ENCODE measurements at regions not wholly inside any gene's neighbourhood (a gene's known extent, or its start where the extent isn't known, plus 50 kb on each side); places are given as distances from the start of the nearest gene placed in this dataset.

GRCh38 chr2:189298481-189298880 is 118.9 kb upstream of the COL5A2 start:
- ATAC-seq (no peak), FAIRE-seq (no peak), DNase-seq (no peak)
- intact Hi-C loops (cut with DNase I): no loop called here
- WGBS, 2 donors: 87 to 93% methylated on average over 1 of the region's 1 CpG
- Histone ChIP-seq H3K27me3 (no peaks in the 10 kb centered on the region), H3K9me3 (no peaks in the 10 kb centered on the region), H3K4me3 (no peak overlapping the region), H3K4me1 (no peaks in the 10 kb centered on the region), H3K36me3 (no peaks in the 10 kb centered on the region), H3K27ac (no peak overlapping the region)
- TF ChIP-seq CTCF (IDR thresholded peaks at IDR 0.05): no peak

- H3K4me3 ChIP-seq: no peak overlapping the region
- no peaks in the 10 kb centered on the region for H3K9me3 ChIP-seq
- 59 to 91% methylated on average over 1 of the region's 1 CpG for WGBS, 2 donors
- no peak overlapping the region for H3K27ac ChIP-seq
- no peaks in the 10 kb centered on the region for H3K27me3 ChIP-seq
- ATAC-seq (no peak), FAIRE-seq (no peak), DNase-seq (no peak)
- H3K4me1 ChIP-seq: no peaks in the 10 kb centered on the region
- H3K36me3 ChIP-seq: no peaks in the 10 kb centered on the region
- no peak for TF ChIP-seq CTCF (IDR thresholded peaks at IDR 0.05)
- intact Hi-C loops (cut with DNase I): no loop called here
Measured at GRCh38 chr2:189299974-189300373, 120.4 kb upstream of the COL5A2 start.

GRCh38 chr2:189300916-189301315 is 121.4 kb upstream of the COL5A2 start:
- FAIRE-seq: no peak
- DNase-seq: no peak
- ATAC-seq: no peak
- intact Hi-C loops (cut with DNase I): no loop called here
- Histone ChIP-seq H3K27ac (no peak overlapping the region), H3K9me3 (no peaks in the 10 kb centered on the region), H3K27me3 (no peaks in the 10 kb centered on the region), H3K36me3 (no peaks in the 10 kb centered on the region), H3K4me1 (no peaks in the 10 kb centered on the region), H3K4me3 (no peak overlapping the region)
- TF ChIP-seq CTCF (IDR thresholded peaks at IDR 0.05): no peak

GRCh38 chr2:189302274-189302948 is 122.8 kb upstream of the COL5A2 start:
- intact Hi-C loops (cut with DNase I): no loop called here
- peaks cover 0 to 7% (median 3%) of the 10 kb centered on the region in 3 donors for H3K4me1 ChIP-seq
- 71 to 74% methylated on average over 5 of the region's 5 CpGs for WGBS, 2 donors
- H3K27ac ChIP-seq: no peak overlapping the region
- no peaks in the 10 kb centered on the region for H3K27me3 ChIP-seq
- DNase-seq (no peak), ATAC-seq (no peak), FAIRE-seq (no peak)
- H3K9me3 ChIP-seq: no peaks in the 10 kb centered on the region
- H3K36me3 ChIP-seq: no peaks in the 10 kb centered on the region
- H3K4me3 ChIP-seq: no peak overlapping the region
- TF ChIP-seq CTCF (IDR thresholded peaks at IDR 0.05): no peak

GRCh38 chr2:189304360-189304759 is 124.8 kb upstream of the COL5A2 start:
- 86 to 87% methylated on average over 2 of the region's 2 CpGs for WGBS, 2 donors
- Histone ChIP-seq H3K4me3 (no peak overlapping the region), H3K27me3 (no peaks in the 10 kb centered on the region), H3K9me3 (no peaks in the 10 kb centered on the region), H3K27ac (no peak overlapping the region), H3K36me3 (no peaks in the 10 kb centered on the region), H3K4me1 (peaks cover 0 to 7% (median 3%) of the 10 kb centered on the region in 3 donors)
- TF ChIP-seq CTCF (IDR thresholded peaks at IDR 0.05): no peak
- intact Hi-C loops (cut with DNase I): no loop called here
- DNase-seq (no peak), FAIRE-seq (no peak), ATAC-seq (no peak)

Measured in pancreas (tissue), 10 donors.